ENCODE measurements at regions not wholly inside any gene's neighbourhood (a gene's known extent, or its start where the extent isn't known, plus 50 kb on each side); places are given as distances from the start of the nearest gene placed in this dataset.

DNA sequence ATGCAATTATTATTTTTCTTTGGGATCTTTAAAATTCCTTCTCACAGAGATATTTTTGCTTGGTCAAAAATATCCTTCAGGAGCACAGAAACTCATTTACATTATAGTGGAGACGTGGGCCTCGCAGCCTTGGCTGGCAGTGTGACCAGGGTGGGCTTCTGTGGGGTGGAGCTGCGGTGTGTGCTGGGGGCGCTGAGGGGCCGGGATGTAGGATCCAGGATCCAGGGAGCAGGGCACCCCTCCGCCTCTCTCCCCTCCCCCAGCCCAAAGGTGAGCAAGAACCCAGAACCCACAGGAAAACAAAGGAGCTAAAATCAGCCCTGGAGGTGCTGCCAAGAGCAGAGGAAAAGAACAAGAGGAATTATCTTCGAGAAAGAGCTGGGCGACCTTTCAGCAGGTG, 79.1 kb upstream of the OLFM1 start:
- Histone ChIP-seq H3K27ac (ENCODE audit: low read length, poor library complexity, severe bottlenecking) (no peak overlapping the region), H3K14ac (ENCODE audit: low read length in 2 of 2) (no peak overlapping the region), H3K23ac (ENCODE audit: low read length in 2 of 2) (no peak overlapping the region), H3K4ac (ENCODE audit: low read depth in 1 of 2, low read length in 2 of 2) (no peak overlapping the region), H4K91ac (ENCODE audit: low read length) (no peak overlapping the region), H3K18ac (ENCODE audit: low read depth in 1 of 2, low read length in 2 of 2) (no peak overlapping the region), H3K4me1 (ENCODE audit: control insufficient read depth, insufficient read depth, low read depth, low read length) (no peaks in the 10 kb centered on the region), H2BK5ac (ENCODE audit: low read depth, low read length, poor library complexity, severe bottlenecking) (no peak overlapping the region), H2BK120ac (ENCODE audit: low read depth, low read length) (no peak overlapping the region), H3K79me1 (replicated peaks; ENCODE audit: low read length, poor library complexity, severe bottlenecking) (no peaks in the 10 kb centered on the region), H2BK12ac (ENCODE audit: low read length in 2 of 2) (no peak overlapping the region), H3K4me3 (ENCODE audit: insufficient read depth in 1 of 2, low read depth in 1 of 2, low read length in 2 of 2) (no peak overlapping the region), H3K27me3 (ENCODE audit: control insufficient read depth in 1 of 2, insufficient read depth in 1 of 2, low read length in 2 of 2) (peaks cover 0 to 6% of the 10 kb centered on the region in 2 experiments), H3K4me2 (ENCODE audit: low read length, poor library complexity, severe bottlenecking) (no peak overlapping the region), H3K36me3 (ENCODE audit: control insufficient read depth in 1 of 2, insufficient read depth in 2 of 2, low read depth in 1 of 2, low read length in 2 of 2) (no peaks in the 10 kb centered on the region), H2BK15ac (ENCODE audit: low read depth, poor library complexity, severe bottlenecking) (no peak overlapping the region), H3K9me3 (ENCODE audit: control insufficient read depth, low read length) (no peaks in the 10 kb centered on the region), H3K9ac (ENCODE audit: low read length) (no peak overlapping the region), H4K8ac (ENCODE audit: low read length) (no peak overlapping the region), H2AK5ac (ENCODE audit: low read length, severe bottlenecking) (no peak overlapping the region), H2AFZ (ENCODE audit: low read depth, low read length) (no peak overlapping the region)
- 83% methylated on average over 3 of the region's 8 CpGs for WGBS
- no peak for DNase-seq

DNA sequence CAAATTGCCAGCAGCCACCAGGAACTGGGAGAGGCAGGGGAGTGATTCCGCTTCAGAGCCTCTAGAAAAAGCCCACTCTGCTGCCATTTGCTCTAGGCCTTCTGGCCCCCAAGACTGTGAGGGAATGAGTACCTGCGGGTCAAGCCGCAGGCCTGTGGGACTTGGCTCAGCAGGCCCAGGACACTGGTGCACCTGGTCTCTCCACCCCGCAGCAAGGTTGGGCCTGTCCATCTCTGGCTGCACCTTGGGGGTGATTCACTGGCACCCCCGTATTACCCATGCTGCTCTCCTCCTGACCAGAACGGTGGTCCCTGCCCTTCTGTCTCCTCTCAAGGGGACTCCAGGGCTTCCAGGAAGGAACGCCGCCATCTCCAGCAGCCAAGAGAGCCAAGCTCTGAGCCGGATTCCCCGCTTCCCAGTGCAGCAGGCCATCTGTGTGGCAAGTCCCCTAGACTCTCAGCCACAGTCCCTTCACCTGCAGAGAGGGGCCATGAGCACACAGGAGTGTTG, 78.4 kb upstream of the OLFM1 start:
- Histone ChIP-seq H2AFZ (ENCODE audit: low read depth, low read length) (no peak overlapping the region), H3K36me3 (ENCODE audit: control insufficient read depth in 1 of 2, insufficient read depth in 2 of 2, low read depth in 1 of 2, low read length in 2 of 2) (no peaks in the 10 kb centered on the region), H3K9me3 (ENCODE audit: control insufficient read depth, low read length) (no peaks in the 10 kb centered on the region), H2AK5ac (ENCODE audit: low read length, severe bottlenecking) (no peak overlapping the region), H4K91ac (ENCODE audit: low read length) (no peak overlapping the region), H4K8ac (ENCODE audit: low read length) (no peak overlapping the region), H3K79me1 (replicated peaks; ENCODE audit: low read length, poor library complexity, severe bottlenecking) (no peaks in the 10 kb centered on the region), H3K9ac (ENCODE audit: low read length) (no peak overlapping the region), H3K4me3 (ENCODE audit: insufficient read depth in 1 of 2, low read depth in 1 of 2, low read length in 2 of 2) (no peak overlapping the region), H2BK5ac (ENCODE audit: low read depth, low read length, poor library complexity, severe bottlenecking) (no peak overlapping the region), H3K14ac (ENCODE audit: low read length in 2 of 2) (no peak overlapping the region), H2BK12ac (ENCODE audit: low read length in 2 of 2) (no peak overlapping the region), H3K4me2 (ENCODE audit: low read length, poor library complexity, severe bottlenecking) (no peak overlapping the region), H3K23ac (ENCODE audit: low read length in 2 of 2) (no peak overlapping the region), H3K4ac (ENCODE audit: low read depth in 1 of 2, low read length in 2 of 2) (no peak overlapping the region), H2BK15ac (ENCODE audit: low read depth, poor library complexity, severe bottlenecking) (no peak overlapping the region), H2BK120ac (ENCODE audit: low read depth, low read length) (no peak overlapping the region), H3K4me1 (ENCODE audit: control insufficient read depth, insufficient read depth, low read depth, low read length) (no peaks in the 10 kb centered on the region), H3K27ac (ENCODE audit: low read length, poor library complexity, severe bottlenecking) (no peak overlapping the region), H3K18ac (ENCODE audit: low read depth in 1 of 2, low read length in 2 of 2) (no peak overlapping the region), H3K27me3 (ENCODE audit: control insufficient read depth in 1 of 2, insufficient read depth in 1 of 2, low read length in 2 of 2) (peaks cover 0 to 13% of the 10 kb centered on the region in 2 experiments)
- DNase-seq, result no peak
- WGBS, result 86% methylated on average over 10 of the region's 10 CpGs

DNA sequence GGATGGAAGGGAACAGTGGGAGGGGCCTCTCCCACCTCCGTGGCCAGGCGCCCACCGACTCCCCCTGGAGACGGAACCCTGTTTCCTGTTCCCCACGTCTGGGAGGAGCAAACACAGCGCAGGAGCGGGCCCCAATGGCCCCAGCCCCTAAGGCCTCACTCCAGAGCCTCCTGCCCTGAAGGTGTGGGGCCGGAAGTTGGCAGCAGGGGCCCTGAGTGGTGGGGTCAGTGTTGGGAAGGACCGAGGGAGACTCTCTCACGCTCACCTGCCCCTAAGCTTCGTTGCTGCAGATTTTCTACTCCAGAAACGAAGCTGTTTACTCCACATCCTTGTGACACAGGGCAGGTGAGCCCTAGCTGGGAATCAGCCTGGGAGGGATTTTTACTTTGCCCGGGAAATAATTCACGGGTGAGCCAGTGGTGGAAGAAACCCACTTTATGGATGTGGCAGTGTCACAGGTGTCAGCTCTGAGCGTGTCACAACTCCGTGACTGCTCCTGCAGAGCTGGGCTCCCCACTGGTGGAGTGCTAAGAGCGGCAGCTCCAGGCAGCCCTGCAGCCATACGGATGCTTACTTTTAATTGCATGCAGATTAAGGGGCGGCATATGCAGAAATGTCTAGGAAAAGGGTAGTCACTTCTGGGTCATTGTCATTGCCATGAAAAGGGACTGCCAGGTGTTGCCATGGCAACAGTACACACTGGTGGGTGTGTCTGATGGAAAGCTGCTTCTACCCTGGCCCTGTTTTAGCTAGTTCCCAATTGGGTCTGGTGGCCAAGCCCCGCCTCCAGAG, 77.5 kb upstream of the OLFM1 start:
- peaks cover 0 to 21% of the 10 kb centered on the region in 2 experiments for H3K27me3 ChIP-seq (ENCODE audit: control insufficient read depth in 1 of 2, insufficient read depth in 1 of 2, low read length in 2 of 2)
- H2BK120ac ChIP-seq (ENCODE audit: low read depth, low read length), result no peak overlapping the region
- no peak overlapping the region for H2AFZ ChIP-seq (ENCODE audit: low read depth, low read length)
- H2BK5ac ChIP-seq (ENCODE audit: low read depth, low read length, poor library complexity, severe bottlenecking), result no peak overlapping the region
- H2BK12ac ChIP-seq (ENCODE audit: low read length in 2 of 2), result no peak overlapping the region
- no peak overlapping the region for H2AK5ac ChIP-seq (ENCODE audit: low read length, severe bottlenecking)
- no peak overlapping the region for H3K9ac ChIP-seq (ENCODE audit: low read length)
- H3K4ac ChIP-seq (ENCODE audit: low read depth in 1 of 2, low read length in 2 of 2), result no peak overlapping the region
- H3K36me3 ChIP-seq (ENCODE audit: control insufficient read depth in 1 of 2, insufficient read depth in 2 of 2, low read depth in 1 of 2, low read length in 2 of 2), result no peaks in the 10 kb centered on the region
- no peak overlapping the region for H4K8ac ChIP-seq (ENCODE audit: low read length)
- no peak overlapping the region for H3K4me3 ChIP-seq (ENCODE audit: insufficient read depth in 1 of 2, low read depth in 1 of 2, low read length in 2 of 2)
- H2BK15ac ChIP-seq (ENCODE audit: low read depth, poor library complexity, severe bottlenecking), result no peak overlapping the region
- H3K4me1 ChIP-seq (ENCODE audit: control insufficient read depth, insufficient read depth, low read depth, low read length), result no peaks in the 10 kb centered on the region
- H3K79me1 ChIP-seq (replicated peaks; ENCODE audit: low read length, poor library complexity, severe bottlenecking), result no peaks in the 10 kb centered on the region
- H4K91ac ChIP-seq (ENCODE audit: low read length), result no peak overlapping the region
- 78% methylated on average over 19 of the region's 20 CpGs for WGBS
- H3K18ac ChIP-seq (ENCODE audit: low read depth in 1 of 2, low read length in 2 of 2), result no peak overlapping the region
- DNase-seq, result no peak
- no peaks in the 10 kb centered on the region for H3K9me3 ChIP-seq (ENCODE audit: control insufficient read depth, low read length)
- H3K23ac ChIP-seq (ENCODE audit: low read length in 2 of 2), result no peak overlapping the region
- no peak overlapping the region for H3K27ac ChIP-seq (ENCODE audit: low read length, poor library complexity, severe bottlenecking)
- H3K14ac ChIP-seq (ENCODE audit: low read length in 2 of 2), result no peak overlapping the region
- no peak overlapping the region for H3K4me2 ChIP-seq (ENCODE audit: low read length, poor library complexity, severe bottlenecking)

DNA sequence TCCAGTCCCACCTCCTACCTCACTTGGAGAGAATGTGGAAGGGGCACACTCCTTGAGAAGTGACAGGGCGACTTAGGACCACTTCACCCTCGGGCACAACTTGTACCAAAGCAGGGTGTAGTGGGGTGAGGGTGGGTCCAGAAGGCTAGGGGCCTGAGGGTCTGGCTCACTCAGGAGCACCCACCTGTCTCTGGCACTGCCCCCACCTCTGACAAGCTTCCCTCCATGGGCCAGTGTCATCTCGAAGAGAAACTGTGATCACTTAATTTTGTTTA, 76.9 kb upstream of the OLFM1 start:
- Histone ChIP-seq H2BK15ac (ENCODE audit: low read depth, poor library complexity, severe bottlenecking) (no peak overlapping the region), H3K9me3 (ENCODE audit: control insufficient read depth, low read length) (no peaks in the 10 kb centered on the region), H2AK5ac (ENCODE audit: low read length, severe bottlenecking) (no peak overlapping the region), H3K23ac (ENCODE audit: low read length in 2 of 2) (no peak overlapping the region), H2BK120ac (ENCODE audit: low read depth, low read length) (no peak overlapping the region), H2BK12ac (ENCODE audit: low read length in 2 of 2) (no peak overlapping the region), H3K4me3 (ENCODE audit: insufficient read depth in 1 of 2, low read depth in 1 of 2, low read length in 2 of 2) (no peak overlapping the region), H4K8ac (ENCODE audit: low read length) (no peak overlapping the region), H2AFZ (ENCODE audit: low read depth, low read length) (no peak overlapping the region), H3K27ac (ENCODE audit: low read length, poor library complexity, severe bottlenecking) (no peak overlapping the region), H3K14ac (ENCODE audit: low read length in 2 of 2) (no peak overlapping the region), H3K79me1 (replicated peaks; ENCODE audit: low read length, poor library complexity, severe bottlenecking) (no peaks in the 10 kb centered on the region), H2BK5ac (ENCODE audit: low read depth, low read length, poor library complexity, severe bottlenecking) (no peak overlapping the region), H3K18ac (ENCODE audit: low read depth in 1 of 2, low read length in 2 of 2) (no peak overlapping the region), H4K91ac (ENCODE audit: low read length) (no peak overlapping the region), H3K9ac (ENCODE audit: low read length) (no peak overlapping the region), H3K4me1 (ENCODE audit: control insufficient read depth, insufficient read depth, low read depth, low read length) (no peaks in the 10 kb centered on the region), H3K4me2 (ENCODE audit: low read length, poor library complexity, severe bottlenecking) (no peak overlapping the region), H3K4ac (ENCODE audit: low read depth in 1 of 2, low read length in 2 of 2) (no peak overlapping the region), H3K36me3 (ENCODE audit: control insufficient read depth in 1 of 2, insufficient read depth in 2 of 2, low read depth in 1 of 2, low read length in 2 of 2) (no peaks in the 10 kb centered on the region), H3K27me3 (ENCODE audit: control insufficient read depth in 1 of 2, insufficient read depth in 1 of 2, low read length in 2 of 2) (peaks cover 0 to 26% of the 10 kb centered on the region in 2 experiments)
- WGBS, result 90% methylated on average over 3 of the region's 3 CpGs
- no peak for DNase-seq

All from mesenchymal stem cell (in vitro differentiated cells and primary cell).